ENCODE measurements at regions not wholly inside any gene's neighbourhood (a gene's known extent, or its start where the extent isn't known, plus 50 kb on each side); places are given as distances from the start of the nearest gene placed in this dataset.
A peak's percentile ranks its signal among the peaks of the same experiment; 100 is the strongest.

GRCh38 chr3:127036209-127037020, 53.5 kb downstream of the PLXNA1 start:
- FAIRE-seq (no peak), DNase-seq (ENCODE audit: low read depth) (no peak)
- peak overlapping the region; percentile 38 for H3K4me2 ChIP-seq (ENCODE audit: low read length)
- H3K36me3 Mint-ChIP-seq (ENCODE audit: low read depth, unreplicated experiment) = peaks cover under 1% of the 10 kb centered on the region
- peaks cover 6% of the 10 kb centered on the region for H3K27me3 Mint-ChIP-seq (ENCODE audit: low read depth, unreplicated experiment)
- H4K20me1 ChIP-seq (ENCODE audit: insufficient read depth, low read length) = peaks cover 6% of the 10 kb centered on the region
- no peak overlapping the region for H3K27ac Mint-ChIP-seq (ENCODE audit: unreplicated experiment)
- no peak overlapping the region for H3K27ac ChIP-seq (ENCODE audit: low read depth, low read length)
- no peaks in the 10 kb centered on the region for H3K4me1 Mint-ChIP-seq (ENCODE audit: low read depth, unreplicated experiment)
- H3K36me3 ChIP-seq (ENCODE audit: insufficient read depth, low read length) = peaks cover 6% of the 10 kb centered on the region
- H3K9me3 Mint-ChIP-seq (ENCODE audit: unreplicated experiment) = peaks cover 1% of the 10 kb centered on the region
- no peak overlapping the region for H2AFZ ChIP-seq (ENCODE audit: low read depth, low read length)
- no peak overlapping the region for H3K9ac ChIP-seq (ENCODE audit: low read length)
- H3K4me1 ChIP-seq (ENCODE audit: insufficient read depth, low read length) = peaks cover 9% of the 10 kb centered on the region
- TF ChIP-seq EZH2 (IDR thresholded peaks at IDR 0.05; ENCODE audit: insufficient read depth, low read length) = no peak
- no peak for TF ChIP-seq CTCF (IDR thresholded peaks at IDR 0.05; ENCODE audit: insufficient read depth, low read depth, low read length)
- no peak overlapping the region for H3K4me3 ChIP-seq (ENCODE audit: insufficient read depth, low read depth, low read length)
- H3K79me2 ChIP-seq (ENCODE audit: insufficient read depth, low read length) = no peaks in the 10 kb centered on the region
- no peaks in the 10 kb centered on the region for H3K9me3 ChIP-seq (ENCODE audit: insufficient read depth, low read depth, low read length)
- no peaks in the 10 kb centered on the region for H3K27me3 ChIP-seq (ENCODE audit: insufficient read depth, low read length)
- H3K4me3 Mint-ChIP-seq (ENCODE audit: unreplicated experiment) = no peak overlapping the region

GRCh38 chr3:127037021-127037400, 54.1 kb downstream of the PLXNA1 start:
- Histone ChIP-seq H3K36me3 (ENCODE audit: insufficient read depth, low read length) (peaks cover 6% of the 10 kb centered on the region), H3K4me1 (ENCODE audit: insufficient read depth, low read length) (peaks cover 9% of the 10 kb centered on the region), H3K79me2 (ENCODE audit: insufficient read depth, low read length) (no peaks in the 10 kb centered on the region), H4K20me1 (ENCODE audit: insufficient read depth, low read length) (peaks cover under 1% of the 10 kb centered on the region), H3K4me3 (ENCODE audit: insufficient read depth, low read depth, low read length) (no peak overlapping the region), H3K4me2 (ENCODE audit: low read length) (no peak overlapping the region), H2AFZ (ENCODE audit: low read depth, low read length) (no peak overlapping the region), H3K27me3 (ENCODE audit: insufficient read depth, low read length) (no peaks in the 10 kb centered on the region), H3K27ac (ENCODE audit: low read depth, low read length) (no peak overlapping the region), H3K9me3 (ENCODE audit: insufficient read depth, low read depth, low read length) (no peaks in the 10 kb centered on the region), H3K9ac (ENCODE audit: low read length) (no peak overlapping the region)
- H3K27ac Mint-ChIP-seq (ENCODE audit: unreplicated experiment) = no peak overlapping the region
- H3K4me3 Mint-ChIP-seq (ENCODE audit: unreplicated experiment) = no peak overlapping the region
- peaks cover 10% of the 10 kb centered on the region for H3K27me3 Mint-ChIP-seq (ENCODE audit: low read depth, unreplicated experiment)
- FAIRE-seq (no peak), DNase-seq (ENCODE audit: low read depth) (no peak)
- no peak for TF ChIP-seq CTCF (IDR thresholded peaks at IDR 0.05; ENCODE audit: insufficient read depth, low read depth, low read length)
- no peaks in the 10 kb centered on the region for H3K36me3 Mint-ChIP-seq (ENCODE audit: low read depth, unreplicated experiment)
- peaks cover 1% of the 10 kb centered on the region for H3K9me3 Mint-ChIP-seq (ENCODE audit: unreplicated experiment)
- no peaks in the 10 kb centered on the region for H3K4me1 Mint-ChIP-seq (ENCODE audit: low read depth, unreplicated experiment)

GRCh38 chr3:127037418-127037841, 54.5 kb downstream of the PLXNA1 start:
- peaks cover 1% of the 10 kb centered on the region for H3K9me3 Mint-ChIP-seq (ENCODE audit: unreplicated experiment)
- H3K36me3 Mint-ChIP-seq (ENCODE audit: low read depth, unreplicated experiment) = no peaks in the 10 kb centered on the region
- H3K4me2 ChIP-seq (ENCODE audit: low read length) = no peak overlapping the region
- H3K4me3 Mint-ChIP-seq (ENCODE audit: unreplicated experiment) = no peak overlapping the region
- H3K27me3 Mint-ChIP-seq (ENCODE audit: low read depth, unreplicated experiment) = peaks cover 11% of the 10 kb centered on the region
- H3K27ac Mint-ChIP-seq (ENCODE audit: unreplicated experiment) = no peak overlapping the region
- H3K9ac ChIP-seq (ENCODE audit: low read length) = no peak overlapping the region
- FAIRE-seq = no peak
- DNase-seq (ENCODE audit: low read depth) = no peak
- H3K27ac ChIP-seq (ENCODE audit: low read depth, low read length) = no peak overlapping the region
- no peaks in the 10 kb centered on the region for H3K9me3 ChIP-seq (ENCODE audit: insufficient read depth, low read depth, low read length)
- no peak for TF ChIP-seq CTCF (IDR thresholded peaks at IDR 0.05; ENCODE audit: insufficient read depth, low read depth, low read length)
- no peak for TF ChIP-seq EZH2 (IDR thresholded peaks at IDR 0.05; ENCODE audit: insufficient read depth, low read length)
- H3K4me1 Mint-ChIP-seq (ENCODE audit: low read depth, unreplicated experiment) = no peaks in the 10 kb centered on the region
- H4K20me1 ChIP-seq (ENCODE audit: insufficient read depth, low read length) = no peaks in the 10 kb centered on the region
- H3K27me3 ChIP-seq (ENCODE audit: insufficient read depth, low read length) = no peaks in the 10 kb centered on the region
- no peak overlapping the region for H3K4me3 ChIP-seq (ENCODE audit: insufficient read depth, low read depth, low read length)
- no peaks in the 10 kb centered on the region for H3K79me2 ChIP-seq (ENCODE audit: insufficient read depth, low read length)
- H3K4me1 ChIP-seq (ENCODE audit: insufficient read depth, low read length) = peaks cover 9% of the 10 kb centered on the region
- H2AFZ ChIP-seq (ENCODE audit: low read depth, low read length) = no peak overlapping the region
- H3K36me3 ChIP-seq (ENCODE audit: insufficient read depth, low read length) = peaks cover 6% of the 10 kb centered on the region

Measured in astrocyte (in vitro differentiated cells and primary cell).